NCI-H146 (cell line): ENCODE measurements at regions not wholly inside any gene's neighbourhood (a gene's known extent, or its start where the extent isn't known, plus 50 kb on each side); places are given as distances from the start of the nearest gene placed in this dataset.
A peak's percentile ranks its signal among the peaks of the same experiment; 100 is the strongest.

ENCODE experiments used
- DNase-seq: peaks from one replicate; lab custom pipeline; 2025; lab: John Stamatoyannopoulos, UW

GRCh38 chr10:78566284-78567111 lies 502.3 kb upstream of the ZMIZ1 start:
- DNase-seq = peak; percentile 34

- peak; percentile 99 for DNase-seq
Measured at GRCh38 chr10:78567680-78568455, 500.9 kb upstream of the ZMIZ1 start.

GRCh38 chr10:78568620-78569019 lies 500.1 kb upstream of the ZMIZ1 start:
- DNase-seq = peak; percentile 33

- DNase-seq = no peak
Measured at GRCh38 chr10:78570633-78571235, 498.0 kb upstream of the ZMIZ1 start.

- peak; percentile 23 for DNase-seq
Measured at GRCh38 chr10:78571286-78571685, 497.5 kb upstream of the ZMIZ1 start.

- no peak for DNase-seq
Measured at GRCh38 chr10:78571891-78572290, 496.9 kb upstream of the ZMIZ1 start.

- no peak for DNase-seq
Measured at GRCh38 chr10:78572565-78572964, 496.2 kb upstream of the ZMIZ1 start.

- no peak for DNase-seq
Measured at GRCh38 chr10:78574547-78574946, 494.2 kb upstream of the ZMIZ1 start.

- no peak for DNase-seq
Measured at GRCh38 chr10:78575400-78575799, 493.4 kb upstream of the ZMIZ1 start.

GRCh38 chr10:78576276-78576675 lies 492.5 kb upstream of the ZMIZ1 start:
- no peak for DNase-seq

GRCh38 chr10:78577712-78578111 lies 491.1 kb upstream of the ZMIZ1 start:
- no peak for DNase-seq

GRCh38 chr10:78578929-78579328 lies 489.8 kb upstream of the ZMIZ1 start:
- peak; percentile 31 for DNase-seq

- no peak for DNase-seq
Measured at GRCh38 chr10:78579576-78579975, 489.2 kb upstream of the ZMIZ1 start.

- DNase-seq = peak; percentile 85
Measured at GRCh38 chr10:78579995-78580394, 488.8 kb upstream of the ZMIZ1 start.

GRCh38 chr10:78581133-78581694 lies 487.6 kb upstream of the ZMIZ1 start:
- no peak for DNase-seq

GRCh38 chr10:78582540-78582939 lies 486.2 kb upstream of the ZMIZ1 start:
- DNase-seq = no peak

- DNase-seq = no peak
Measured at GRCh38 chr10:78584266-78584665, 484.5 kb upstream of the ZMIZ1 start.

- DNase-seq = no peak
Measured at GRCh38 chr10:78584681-78585080, 484.1 kb upstream of the ZMIZ1 start.

GRCh38 chr10:78585952-78586351 lies 482.8 kb upstream of the ZMIZ1 start:
- no peak for DNase-seq

- DNase-seq = no peak
Measured at GRCh38 chr10:78588194-78588811, 480.5 kb upstream of the ZMIZ1 start.

GRCh38 chr10:78589687-78590086 lies 479.1 kb upstream of the ZMIZ1 start:
- no peak for DNase-seq

GRCh38 chr10:78591066-78591465 lies 477.7 kb upstream of the ZMIZ1 start:
- no peak for DNase-seq
